K562 (cell line): ENCODE measurements at regions not wholly inside any gene's neighbourhood (a gene's known extent, or its start where the extent isn't known, plus 50 kb on each side); places are given as distances from the start of the nearest gene placed in this dataset.

Experiments
- ATAC-seq: fragments of 200-7000 bp; cut with Tn5 transposase; 3 replicates; pipeline ENCODE4 v1.9.1; 2020; ENCODE audit warnings: moderate library complexity
- BruUV-seq: library from RNA; stranded (reverse); fragments of 400-500 nt; replicated peaks from 2 replicates; lab custom pipeline; 2021; lab: Mats Ljungman, UMichigan
- CTCF ChIA-PET: fragments of 300-600 bp; formaldehyde crosslinking; extraction: SDS; loops from one replicate; lab custom pipeline; 2021; ENCODE audit warnings: low intra/inter-chr PET ratio; lab: Yijun Ruan, JAX
- POLR2A ChIA-PET: fragments of 300-600, 350-650 bp; sonication (Branson Sonifier 250); formaldehyde crosslinking; extraction: SDS; loops from one replicate; lab custom pipeline; 2021; ENCODE audit warnings: antibody characterized with exemption, inconsistent platforms; lab: Yijun Ruan, JAX
- DNase-seq, 4 experiments: peaks; one replicate each; pipeline versions ENCODE4 v3.0.0 to v3.0.0-alpha.2; 2011 to 2018; ENCODE audit warnings: low spot score in 3 of 4, mixed read lengths in 3 of 4; ENCODE audit errors: extremely low read depth in 1 of 4
- FAIRE-seq: peaks from 2 replicates; lab custom pipeline; 2011; peaks lifted over from hg19 to GRCh38; lab: Jason Lieb, UNC
- H2AFZ ChIP-seq: 2 replicates; pipeline ENCODE4 v1.6.0; 2011; ENCODE audit warnings: low read depth, low read length, control low read depth, inconsistent platforms
- H3K27ac ChIP-seq: fragments of 200-600 bp; 3 replicates; pipeline ENCODE4 v1.8.0; 2011; ENCODE audit warnings: low read depth, mild to moderate bottlenecking, control low read depth, inconsistent platforms, low read length, moderate library complexity, mixed read lengths; ENCODE audit errors: extremely low read depth
- H3K27me3 ChIP-seq, 2 experiments: fragments of 300-600 bp in 1 of 2; 2 replicates in 1 of 2; 3 replicates in 1 of 2; pipeline versions ENCODE4 v1.6.0 to v1.8.0; 2011; ENCODE audit warnings: inconsistent platforms in 2 of 2, low read length in 2 of 2, mild to moderate bottlenecking in 1 of 2, mixed read lengths in 1 of 2, moderate library complexity in 1 of 2; ENCODE audit not compliant: control insufficient read depth in 2 of 2, insufficient read depth in 2 of 2
- H3K36me3 ChIP-seq: fragments of 300-600 bp; 3 replicates; pipeline ENCODE4 v1.8.0; 2011; ENCODE audit warnings: mild to moderate bottlenecking, low read length, inconsistent platforms; ENCODE audit not compliant: control insufficient read depth, insufficient read depth
- H3K4me1 ChIP-seq, 2 experiments: fragments of 200-600 bp in 1 of 2; replicated peaks in 1 of 2; 2 replicates in 1 of 2; 3 replicates in 1 of 2; pipeline versions ENCODE4 v1.5.1 to v1.8.0; 2011; ENCODE audit warnings: inconsistent platforms in 2 of 2, low read length in 2 of 2, mild to moderate bottlenecking in 1 of 2, mixed read lengths in 1 of 2, moderate library complexity in 1 of 2; ENCODE audit not compliant: control insufficient read depth in 2 of 2, insufficient read depth in 2 of 2
- H3K4me2 ChIP-seq: 2 replicates; pipeline ENCODE4 v1.6.1; 2011; ENCODE audit warnings: low read length, control low read depth, inconsistent platforms, mixed read lengths; ENCODE audit not compliant: insufficient read depth
- H3K4me3 ChIP-seq: fragments of 200-600 bp; sonication (generic), shearing (Covaris generic); 2 replicates; pipeline ENCODE4 v1.5.1; 2016; ENCODE audit warnings: control low read depth, inconsistent platforms
- H3K79me2 ChIP-seq: fragments of 200-600 bp; 3 replicates; pipeline ENCODE4 v1.8.0; 2011; ENCODE audit warnings: low read length, inconsistent platforms; ENCODE audit not compliant: control insufficient read depth, insufficient read depth
- H3K9ac ChIP-seq, 2 experiments: 2 replicates each; pipeline versions ENCODE4 v1.6.0 to v1.6.1; 2011; ENCODE audit warnings: low read depth in 2 of 2, low read length in 2 of 2, control low read depth in 1 of 2, inconsistent platforms in 1 of 2, mild to moderate bottlenecking in 1 of 2, mixed read lengths in 1 of 2; ENCODE audit not compliant: insufficient read depth in 1 of 2
- H3K9me1 ChIP-seq: one replicate; pipeline ENCODE4 v1.6.0; 2011; ENCODE audit warnings: inconsistent platforms, mild to moderate bottlenecking, low read length, moderate library complexity; ENCODE audit not compliant: control insufficient read depth, insufficient read depth
- H3K9me3 ChIP-seq: replicated peaks from 2 replicates; pipeline ENCODE4 v1.5.1; 2011; ENCODE audit warnings: low read depth, low read length, inconsistent platforms; ENCODE audit not compliant: control insufficient read depth, insufficient read depth
- H4K20me1 ChIP-seq: replicated peaks from 2 replicates; pipeline ENCODE4 v1.6.1; 2011; ENCODE audit warnings: low read length, inconsistent platforms, mixed read lengths; ENCODE audit not compliant: control insufficient read depth, insufficient read depth
- KAT2B ChIP-seq: IDR thresholded peaks from one replicate; pipeline ENCODE4 v1.6.1; 2012; ENCODE audit warnings: low read depth, mild to moderate bottlenecking, control low read depth, inconsistent platforms, low read length, moderate library complexity
- SRF ChIP-seq, 2 experiments: fragments of 250-450, 450-650 bp in 1 of 2; sonication (Bioruptor Pico) in 1 of 2; sonication (generic) in 1 of 2; formaldehyde crosslinking; IDR thresholded peaks; 2 replicates each; pipeline versions ENCODE4 v1.5.0 to v1.5.1; 2020 to 2022; ENCODE audit warnings: mild to moderate bottlenecking in 1 of 2, missing genetic modification reagents in 1 of 2
- ZKSCAN1 ChIP-seq: fragments of 150-350 bp; IDR thresholded peaks from 2 replicates; pipeline ENCODE4 v1.6.1; 2016; ENCODE audit warnings: low read depth, low read length
- ZNF717 ChIP-seq: fragments of 250-450 bp; sonication (Bioruptor Pico); IDR thresholded peaks from 2 replicates; pipeline ENCODE4 v1.5.0; 2021
- WGBS: fragments of 100-300 bp; shearing (Covaris generic); methylation state at CpG from one replicate; pipeline ENCODE4 v1.1.6; 2016; ENCODE audit warnings: low coverage, mixed read lengths; ENCODE audit not compliant: insufficient coverage; ENCODE audit errors: missing lambda C conversion rate; 5-methylcytosine and 5-hydroxymethylcytosine counted together
- in situ Hi-C: fragments of 300-500 bp; cut with MboI; formaldehyde crosslinking; loops from 4 replicates; pipeline ENCODE4 v1.15.0; 2018; ENCODE audit warnings: inconsistent platforms, mixed read lengths
- intact Hi-C: fragments of 100-400 bp; cut with micrococcal nuclease; formaldehyde crosslinking; loops from 2 replicates; pipeline ENCODE4 v1.14.2; 2022
- TF ChIP-seq, protein P1 (sequence below): sonication (generic); formaldehyde crosslinking; IDR thresholded peaks from 2 replicates; pipeline ENCODE4 v1.4.0; 2020; ENCODE audit warnings: mild to moderate bottlenecking, missing genetic modification reagents

GRCh38 chr2:42999391-42999841, 207.0 kb upstream of the HAAO start:
- WGBS: 82% methylated on average over 5 of the region's 5 CpGs
- Histone ChIP-seq H3K9me1 (no peaks in the 10 kb centered on the region), H3K79me2 (no peaks in the 10 kb centered on the region), H3K27me3 (no peaks in the 10 kb centered on the region), H3K27ac (no peak overlapping the region), H3K36me3 (no peaks in the 10 kb centered on the region), H3K4me2 (no peak overlapping the region), H3K4me1 (peaks cover 0 to 10% of the 10 kb centered on the region in 2 experiments; a peak in 3 of 5 replicates), H3K4me3 (no peak overlapping the region), H3K9me3 (peaks cover 2% of the 10 kb centered on the region; the same call in 1 of the 2 replicates), H2AFZ (no peak overlapping the region; the same call in 1 of the 2 replicates), H4K20me1 (no peaks in the 10 kb centered on the region), H3K9ac (no peak overlapping the region)
- DNase-seq (no peak), FAIRE-seq (no peak), ATAC-seq (no peak)
- BruUV-seq: no TSS peak
- in situ Hi-C loops (no loop called here), intact Hi-C loops (no loop called here)
- POLR2A ChIA-PET: interaction anchor here (1.1 kb wide), 1 partner anchor 42 kb away, joined by 4 read pairs; no protein-coding TSS in a partner anchor
- CTCF ChIA-PET: no interaction called here
- no peak for TF ChIP-seq ZKSCAN1
- TF ChIP-seq, protein P1, sequence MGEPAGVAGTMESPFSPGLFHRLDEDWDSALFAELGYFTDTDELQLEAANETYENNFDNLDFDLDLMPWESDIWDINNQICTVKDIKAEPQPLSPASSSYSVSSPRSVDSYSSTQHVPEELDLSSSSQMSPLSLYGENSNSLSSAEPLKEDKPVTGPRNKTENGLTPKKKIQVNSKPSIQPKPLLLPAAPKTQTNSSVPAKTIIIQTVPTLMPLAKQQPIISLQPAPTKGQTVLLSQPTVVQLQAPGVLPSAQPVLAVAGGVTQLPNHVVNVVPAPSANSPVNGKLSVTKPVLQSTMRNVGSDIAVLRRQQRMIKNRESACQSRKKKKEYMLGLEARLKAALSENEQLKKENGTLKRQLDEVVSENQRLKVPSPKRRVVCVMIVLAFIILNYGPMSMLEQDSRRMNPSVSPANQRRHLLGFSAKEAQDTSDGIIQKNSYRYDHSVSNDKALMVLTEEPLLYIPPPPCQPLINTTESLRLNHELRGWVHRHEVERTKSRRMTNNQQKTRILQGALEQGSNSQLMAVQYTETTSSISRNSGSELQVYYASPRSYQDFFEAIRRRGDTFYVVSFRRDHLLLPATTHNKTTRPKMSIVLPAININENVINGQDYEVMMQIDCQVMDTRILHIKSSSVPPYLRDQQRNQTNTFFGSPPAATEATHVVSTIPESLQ (CRISPR knock-in tag): no peak
- TF ChIP-seq KAT2B: no peak
- no peak for TF ChIP-seq ZNF717
- no peak for TF ChIP-seq SRF (CRISPR knock-in tag; IDR thresholded peaks at IDR 0.05)
